GM23338 (cell line): ENCODE measurements at regions not wholly inside any gene's neighbourhood (a gene's known extent, or its start where the extent isn't known, plus 50 kb on each side); places are given as distances from the start of the nearest gene placed in this dataset.

ENCODE experiments used
- ATAC-seq: fragments of 200-7000 bp; cut with Tn5 transposase; 3 replicates; pipeline ENCODE4 v1.9.1; 2020
- DNase-seq: peaks from one replicate; pipeline ENCODE4 v3.0.0-alpha.2; 2015; ENCODE audit warnings: low spot score
- H2AFZ ChIP-seq: fragments of 200-600 bp; sonication (generic); 2 replicates; pipeline ENCODE4 v1.8.0; 2016; ENCODE audit warnings: antibody characterized with exemption, mild to moderate bottlenecking, moderate library complexity
- H3F3A ChIP-seq: fragments of 200-600 bp; sonication (generic); replicated peaks from 2 replicates; pipeline ENCODE4 v1.8.0; 2017; ENCODE audit warnings: antibody characterized with exemption, mixed run types, low read depth
- H3K27ac ChIP-seq: fragments of 200-600 bp; sonication (generic); 2 replicates; pipeline ENCODE4 v1.6.1; 2016; ENCODE audit warnings: low read depth
- H3K27me3 ChIP-seq: fragments of 200-600 bp; sonication (generic); 2 replicates; pipeline ENCODE4 v1.8.0; 2016; ENCODE audit warnings: mild to moderate bottlenecking, mixed run types, moderate library complexity; ENCODE audit not compliant: insufficient read depth
- H3K36me3 ChIP-seq: fragments of 200-600 bp; sonication (generic); 2 replicates; pipeline ENCODE4 v1.8.0; 2016; ENCODE audit warnings: mild to moderate bottlenecking; ENCODE audit not compliant: insufficient read depth
- H3K4me1 ChIP-seq: fragments of 200-600 bp; sonication (generic); 2 replicates; pipeline ENCODE4 v1.8.0; 2016; ENCODE audit warnings: mild to moderate bottlenecking, moderate library complexity; ENCODE audit not compliant: insufficient read depth
- H3K4me2 ChIP-seq: fragments of 200-600 bp; sonication (generic); 2 replicates; pipeline ENCODE4 v1.7.1; 2017; ENCODE audit warnings: mixed run types
- H3K4me3 ChIP-seq: fragments of 200-600 bp; sonication (generic); 2 replicates; pipeline ENCODE4 v1.6.1; 2016; ENCODE audit warnings: mixed run types
- H3K79me2 ChIP-seq: fragments of 200-600 bp; sonication (generic); replicated peaks from 2 replicates; pipeline ENCODE4 v1.8.0; 2017; ENCODE audit warnings: mild to moderate bottlenecking; ENCODE audit not compliant: insufficient read depth
- H3K9me2 ChIP-seq: fragments of 200-600 bp; sonication (generic); 2 replicates; pipeline ENCODE4 v1.8.0; 2017; ENCODE audit not compliant: insufficient read depth
- H4K20me1 ChIP-seq: fragments of 200-600 bp; sonication (generic); replicated peaks from 2 replicates; pipeline ENCODE4 v1.8.0; 2017; ENCODE audit warnings: mild to moderate bottlenecking; ENCODE audit not compliant: insufficient read depth
- H3K27ac Mint-ChIP-seq: 2 replicates; pipeline ENCODE4 v1.8.0; 2020; ENCODE audit warnings: inconsistent platforms, mild to moderate bottlenecking, moderate library complexity, mixed read lengths
- H3K27me3 Mint-ChIP-seq: 3 replicates; pipeline ENCODE4 v1.8.0; 2022; ENCODE audit warnings: low read depth, mild to moderate bottlenecking, moderate library complexity, mixed read lengths, inconsistent platforms; ENCODE audit not compliant: insufficient read depth, poor library complexity
- H3K36me3 Mint-ChIP-seq: 3 replicates; pipeline ENCODE4 v1.8.0; 2021; ENCODE audit warnings: low read depth, mild to moderate bottlenecking, inconsistent platforms, moderate library complexity, mixed read lengths
- H3K4me1 Mint-ChIP-seq: 3 replicates; pipeline ENCODE4 v1.8.0; 2020; ENCODE audit warnings: mild to moderate bottlenecking, inconsistent platforms, mixed read lengths
- H3K4me3 Mint-ChIP-seq: 3 replicates; pipeline ENCODE4 v1.8.0; 2021; ENCODE audit warnings: moderate library complexity, mild to moderate bottlenecking, inconsistent platforms, mixed read lengths
- H3K9me3 Mint-ChIP-seq: 3 replicates; pipeline ENCODE4 v1.8.0; 2020; ENCODE audit warnings: moderate library complexity, mild to moderate bottlenecking, inconsistent platforms, mixed read lengths
- EZH2 ChIP-seq: fragments of 200-600 bp; sonication (generic); IDR thresholded peaks from one replicate; pipeline ENCODE4 v1.8.0; 2017; ENCODE audit warnings: antibody characterized with exemption, mild to moderate bottlenecking, low read depth; ENCODE audit not compliant: unreplicated experiment
- EZH2phosphoT487 ChIP-seq: fragments of 200-600 bp; sonication (generic); IDR thresholded peaks from one replicate; pipeline ENCODE4 v1.8.1; 2018; ENCODE audit warnings: antibody characterized with exemption; ENCODE audit not compliant: unreplicated experiment
- NANOG ChIP-seq: IDR thresholded peaks from 2 replicates; pipeline ENCODE4 v1.6.1; 2016; ENCODE audit warnings: antibody characterized with exemption, borderline replicate concordance
- POLR2AphosphoS5 ChIP-seq: IDR thresholded peaks from 2 replicates; pipeline ENCODE4 v1.6.1; 2016; ENCODE audit warnings: antibody characterized with exemption, low read depth
- REST ChIP-seq: IDR thresholded peaks from one replicate; pipeline ENCODE4 v1.6.1; 2018; ENCODE audit warnings: antibody characterized with exemption; ENCODE audit not compliant: unreplicated experiment
- STAT1 ChIP-seq: IDR thresholded peaks from one replicate; pipeline ENCODE4 v1.6.1; 2016; ENCODE audit warnings: antibody characterized with exemption; ENCODE audit not compliant: unreplicated experiment
- ZNF114 ChIP-seq: fragments of 250-450 bp; sonication (Bioruptor Pico); IDR thresholded peaks from 2 replicates; pipeline ENCODE4 v1.5.0; 2020; ENCODE audit warnings: mild to moderate bottlenecking, moderate library complexity
- ZNF331 ChIP-seq: fragments of 250-450 bp; sonication (Bioruptor Pico); IDR thresholded peaks from 2 replicates; pipeline ENCODE4 v1.5.0; 2020; ENCODE audit warnings: low read depth, mild to moderate bottlenecking, moderate library complexity
- ZNF462 ChIP-seq: fragments of 250-450 bp; sonication (Bioruptor Pico); IDR thresholded peaks from 2 replicates; pipeline ENCODE4 v1.5.0; 2020; ENCODE audit warnings: mild to moderate bottlenecking, moderate library complexity
- TF ChIP-seq, protein P1 (sequence below): IDR thresholded peaks from 2 replicates; pipeline ENCODE4 v1.6.1; 2016; ENCODE audit warnings: antibody characterized with exemption

DNA sequence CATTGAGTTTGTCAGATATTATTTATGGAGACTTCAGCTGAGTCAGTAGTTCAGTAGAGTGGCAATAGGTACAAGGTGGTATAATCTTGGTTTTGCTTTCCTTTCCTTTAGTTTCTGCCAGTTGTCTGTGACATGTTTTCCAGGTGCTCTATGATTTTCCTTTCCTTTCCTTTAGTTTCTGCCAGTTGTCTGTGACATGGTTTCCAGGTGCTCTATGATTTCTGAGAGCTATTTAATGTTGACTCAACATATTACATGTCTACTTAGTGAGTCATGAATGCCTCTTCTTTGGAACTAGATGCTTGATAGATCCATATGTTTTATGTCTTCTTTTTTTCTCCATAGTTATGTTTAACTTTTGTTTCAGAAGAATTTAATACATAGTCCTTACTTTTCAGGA, 186.4 kb upstream of the DEFB112 start:
- Histone ChIP-seq H3K27ac (no peak overlapping the region), H3K4me2 (no peak overlapping the region), H3K36me3 (no peaks in the 10 kb centered on the region), H2AFZ (no peak overlapping the region), H3K4me3 (no peak overlapping the region), H3K4me1 (no peaks in the 10 kb centered on the region), H3K9me2 (no peaks in the 10 kb centered on the region), H3K27me3 (no peaks in the 10 kb centered on the region), H3F3A (no peaks in the 10 kb centered on the region), H3K79me2 (no peaks in the 10 kb centered on the region), H4K20me1 (no peaks in the 10 kb centered on the region)
- TF ChIP-seq NANOG, result no peak
- no peak for TF ChIP-seq ZNF462 (CRISPR knock-in tag)
- TF ChIP-seq, protein P1, sequence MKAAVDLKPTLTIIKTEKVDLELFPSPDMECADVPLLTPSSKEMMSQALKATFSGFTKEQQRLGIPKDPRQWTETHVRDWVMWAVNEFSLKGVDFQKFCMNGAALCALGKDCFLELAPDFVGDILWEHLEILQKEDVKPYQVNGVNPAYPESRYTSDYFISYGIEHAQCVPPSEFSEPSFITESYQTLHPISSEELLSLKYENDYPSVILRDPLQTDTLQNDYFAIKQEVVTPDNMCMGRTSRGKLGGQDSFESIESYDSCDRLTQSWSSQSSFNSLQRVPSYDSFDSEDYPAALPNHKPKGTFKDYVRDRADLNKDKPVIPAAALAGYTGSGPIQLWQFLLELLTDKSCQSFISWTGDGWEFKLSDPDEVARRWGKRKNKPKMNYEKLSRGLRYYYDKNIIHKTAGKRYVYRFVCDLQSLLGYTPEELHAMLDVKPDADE, result no peak
- ATAC-seq, result no peak
- Mint-ChIP-seq H3K4me1 (no peaks in the 10 kb centered on the region), H3K27me3 (peaks cover 6% of the 10 kb centered on the region), H3K4me3 (no peak overlapping the region), H3K9me3 (no peaks in the 10 kb centered on the region), H3K36me3 (no peaks in the 10 kb centered on the region), H3K27ac (no peak overlapping the region)
- DNase-seq, result no peak

- Histone ChIP-seq H3K27me3 (no peaks in the 10 kb centered on the region), H3K4me2 (no peak overlapping the region), H3K27ac (no peak overlapping the region), H3K9me2 (no peaks in the 10 kb centered on the region), H3K79me2 (no peaks in the 10 kb centered on the region), H3K4me3 (no peak overlapping the region), H2AFZ (peak overlapping the region; percentile 66; the same call in 1 of the 2 replicates), H3F3A (no peaks in the 10 kb centered on the region), H3K36me3 (no peaks in the 10 kb centered on the region), H4K20me1 (no peaks in the 10 kb centered on the region), H3K4me1 (no peaks in the 10 kb centered on the region)
- DNase-seq (no peak), ATAC-seq (no peak)
- Mint-ChIP-seq H3K36me3 (no peaks in the 10 kb centered on the region; the same call in 2 of the 3 replicates), H3K9me3 (no peaks in the 10 kb centered on the region), H3K4me1 (no peaks in the 10 kb centered on the region), H3K27ac (no peak overlapping the region), H3K4me3 (no peak overlapping the region), H3K27me3 (peaks cover 6% of the 10 kb centered on the region)
- TF ChIP-seq ZNF331, result no peak
- TF ChIP-seq ZNF114 (CRISPR knock-in tag), result no peak
- no peak for TF ChIP-seq EZH2
- no peak for TF ChIP-seq EZH2phosphoT487
- no peak for TF ChIP-seq REST
- no peak for TF ChIP-seq POLR2AphosphoS5
- no peak for TF ChIP-seq STAT1
- TF ChIP-seq, protein P1, result no peak
Measured at GRCh38 chr6:50239853-50240252, 190.1 kb upstream of the DEFB112 start.
